WTC11 (cell line): ENCODE measurements at regions not wholly inside any gene's neighbourhood (a gene's known extent, or its start where the extent isn't known, plus 50 kb on each side); places are given as distances from the start of the nearest gene placed in this dataset.

ENCODE experiments used
- CREB1 ChIP-seq: sonication (generic); formaldehyde crosslinking; IDR thresholded peaks from 2 replicates; pipeline ENCODE4 v1.8.0; 2023; ENCODE audit warnings: mild to moderate bottlenecking, missing genetic modification reagents
- CTCF ChIP-seq: fragments of 200-600 bp; IDR thresholded peaks from 2 replicates; pipeline ENCODE4 v1.8.0; 2022; ENCODE audit warnings: antibody characterized with exemption
- GRHL2 ChIP-seq: fragments of 250-450 bp; sonication (Bioruptor Pico); IDR thresholded peaks from 2 replicates; pipeline ENCODE4 v1.8.0; 2022; ENCODE audit warnings: mild to moderate bottlenecking, moderate library complexity; ENCODE audit not compliant: insufficient replicate concordance, severe bottlenecking
- MAX ChIP-seq: sonication (generic); formaldehyde crosslinking; IDR thresholded peaks from 2 replicates; pipeline ENCODE4 v1.8.0; 2022; ENCODE audit warnings: mild to moderate bottlenecking, missing genetic modification reagents
- PRDM15 ChIP-seq: sonication (generic); formaldehyde crosslinking; IDR thresholded peaks from 2 replicates; pipeline ENCODE4 v1.8.0; 2022; ENCODE audit warnings: missing genetic modification reagents
- SP1 ChIP-seq: sonication (generic); formaldehyde crosslinking; conservative IDR thresholded peaks from 2 replicates; pipeline ENCODE4 v1.8.1; 2022; ENCODE audit warnings: missing genetic modification reagents
- STAT6 ChIP-seq: sonication (generic); formaldehyde crosslinking; conservative IDR thresholded peaks from 2 replicates; pipeline ENCODE4 v1.8.1; 2023; ENCODE audit warnings: mild to moderate bottlenecking, low read depth, missing genetic modification reagents, moderate library complexity
- USF1 ChIP-seq: sonication (generic); formaldehyde crosslinking; IDR thresholded peaks from 2 replicates; pipeline ENCODE4 v1.8.0; 2022; ENCODE audit warnings: mild to moderate bottlenecking, missing genetic modification reagents
- USF2 ChIP-seq: sonication (generic); formaldehyde crosslinking; IDR thresholded peaks from 2 replicates; pipeline ENCODE4 v1.8.1; 2023; ENCODE audit warnings: mild to moderate bottlenecking, missing genetic modification reagents, moderate library complexity
- ZNF512 ChIP-seq: sonication (generic); formaldehyde crosslinking; IDR thresholded peaks from 2 replicates; pipeline ENCODE4 v1.8.1; 2022; ENCODE audit warnings: missing genetic modification reagents, borderline replicate concordance
- ZSCAN18 ChIP-seq: fragments of 250-450 bp; sonication (Bioruptor Pico); IDR thresholded peaks from 2 replicates; pipeline ENCODE4 v2.1.2; 2022; ENCODE audit warnings: mild to moderate bottlenecking, moderate library complexity

- TF ChIP-seq USF1 (no peak), CTCF (no peak), ZNF512 (CRISPR knock-in tag) (no peak), STAT6 (CRISPR knock-in tag) (no peak), CREB1 (CRISPR knock-in tag) (no peak), ZSCAN18 (CRISPR knock-in tag) (no peak), PRDM15 (no peak), MAX (no peak), SP1 (CRISPR knock-in tag) (no peak), GRHL2 (no peak), USF2 (CRISPR knock-in tag) (no peak)
Observed at GRCh38 chr9:34891386-34891785, 66.7 kb upstream of the PHF24 start.
